ENCODE measurements at regions not wholly inside any gene's neighbourhood (a gene's known extent, or its start where the extent isn't known, plus 50 kb on each side); places are given as distances from the start of the nearest gene placed in this dataset.

GRCh38 chr5:165083394-165083793, 1578.0 kb downstream of the MAT2B start:
- H3K27ac ChIP-seq (ENCODE audit: insufficient read depth, low read depth, low read length) = no peak overlapping the region
- TF ChIP-seq POLR2AphosphoS5 (IDR thresholded peaks at IDR 0.05; ENCODE audit: insufficient read depth, low read depth, low read length) = no peak
- no peak for TF ChIP-seq POLR2A (IDR thresholded peaks at IDR 0.05; ENCODE audit: low read depth, low read length)
- no peak for TF ChIP-seq MYC (IDR thresholded peaks at IDR 0.05; ENCODE audit: low read depth, low read length)
- no peak for TF ChIP-seq JUN (IDR thresholded peaks at IDR 0.05; ENCODE audit: borderline replicate concordance, insufficient read depth, insufficient read length, low read depth)
- no peak for TF ChIP-seq EZH2 (IDR thresholded peaks at IDR 0.05; ENCODE audit: borderline replicate concordance, low read depth, low read length, severe bottlenecking)
- TF ChIP-seq GATA2 (IDR thresholded peaks at IDR 0.05; ENCODE audit: insufficient read depth, insufficient read length, low read depth, low read length) = no peak
- TF ChIP-seq CTCF (IDR thresholded peaks at IDR 0.05; ENCODE audit: extremely low read depth in 1 of 2, insufficient read depth in 1 of 2, low read depth in 1 of 2, low read length in 2 of 2) = no peak
- no peak for TF ChIP-seq FOS (IDR thresholded peaks at IDR 0.05; ENCODE audit: borderline replicate concordance, insufficient read depth, low read length)
- TF ChIP-seq, protein P1, sequence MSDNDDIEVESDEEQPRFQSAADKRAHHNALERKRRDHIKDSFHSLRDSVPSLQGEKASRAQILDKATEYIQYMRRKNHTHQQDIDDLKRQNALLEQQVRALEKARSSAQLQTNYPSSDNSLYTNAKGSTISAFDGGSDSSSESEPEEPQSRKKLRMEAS (IDR thresholded peaks at IDR 0.05; ENCODE audit: insufficient read depth, insufficient read length) = no peak
- H3K79me2 ChIP-seq (ENCODE audit: control insufficient read depth, insufficient read depth, low read length) = no peaks in the 10 kb centered on the region
- dilution Hi-C loops (cut with MboI; ENCODE audit: extremely low pct_ligation_motif_present, low sequenced_read_pairs) = no loop called here
- BruUV-seq (replicated peaks) = no TSS peak
- H4K20me1 ChIP-seq (replicated peaks; ENCODE audit: control insufficient read depth, extremely low read depth, insufficient read depth, low read length) = no peaks in the 10 kb centered on the region
- H3K9me3 ChIP-seq (replicated peaks; ENCODE audit: control insufficient read depth, insufficient read depth, low read length) = peaks cover 1% of the 10 kb centered on the region
- CTCF ChIA-PET = no interaction called here
- H3K9ac ChIP-seq (replicated peaks; ENCODE audit: extremely low read depth, insufficient read depth, low read length) = no peak overlapping the region
- no peaks in the 10 kb centered on the region for H3K27me3 ChIP-seq (ENCODE audit: control insufficient read depth in 2 of 2, insufficient read depth in 2 of 2, low read length in 2 of 2)
- POLR2A ChIA-PET = no interaction called here
- H3K36me3 ChIP-seq (ENCODE audit: control insufficient read depth in 2 of 2, extremely low read depth in 1 of 2, insufficient read depth in 2 of 2, low read length in 2 of 2) = no peaks in the 10 kb centered on the region
- intact Hi-C loops (cut with micrococcal nuclease) = no loop called here
- no peak overlapping the region for H3K4me3 ChIP-seq (replicated peaks in 1 of 3; ENCODE audit: insufficient read depth in 1 of 3, low read depth in 1 of 3, low read length in 3 of 3)
- DNase-seq (ENCODE audit: low read depth, low spot score) (no peak), FAIRE-seq (no peak)
- no peak overlapping the region for H2AFZ ChIP-seq (ENCODE audit: low read depth, low read length)
- no peaks in the 10 kb centered on the region for H3K4me1 ChIP-seq (ENCODE audit: control insufficient read depth, extremely low read depth, insufficient read depth, low read length)
- no peak overlapping the region for H3K4me2 ChIP-seq (ENCODE audit: insufficient read depth, low read length)
- H3K9me1 ChIP-seq (replicated peaks; ENCODE audit: control insufficient read depth, extremely low read depth, insufficient read depth, low read length) = no peaks in the 10 kb centered on the region

Data from endothelial cell of umbilical vein (primary cell).